KBM-7 (cell line): ENCODE measurements at regions not wholly inside any gene's neighbourhood (a gene's known extent, or its start where the extent isn't known, plus 50 kb on each side); places are given as distances from the start of the nearest gene placed in this dataset.

Source experiments
- DNase-seq: peaks from one replicate; pipeline ENCODE4 v3.0.0-alpha.2; 2015
- in situ Hi-C: fragments of 300-500 bp; cut with MboI; formaldehyde crosslinking; loops from 2 replicates; pipeline ENCODE4 v1.14.3; 2020; ENCODE audit warnings: low sequenced_read_pairs, low pct_unique_long_range_greater_than_20kb, mixed read lengths

DNA sequence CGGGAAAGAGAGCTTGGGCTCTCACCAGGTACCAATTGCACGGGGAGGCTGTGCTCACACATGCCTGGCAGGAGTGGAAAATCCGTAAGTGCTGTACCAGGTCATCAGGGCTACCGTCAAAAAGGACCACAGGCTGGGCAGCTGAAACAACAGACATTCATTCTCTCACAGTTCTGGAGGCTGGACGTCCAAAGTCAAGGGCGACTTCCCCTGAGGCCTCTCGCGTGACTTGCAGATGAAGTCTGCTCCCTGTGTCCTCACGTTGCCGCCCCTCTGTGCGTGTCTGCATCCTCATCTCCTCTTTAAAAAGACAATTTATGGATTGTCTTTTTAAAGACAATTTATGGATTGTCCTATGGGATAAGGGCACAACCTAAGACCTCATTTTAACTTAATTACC, 73.8 kb upstream of the FZD10 start:
- no peak for DNase-seq
- in situ Hi-C loops: no loop called here

DNA sequence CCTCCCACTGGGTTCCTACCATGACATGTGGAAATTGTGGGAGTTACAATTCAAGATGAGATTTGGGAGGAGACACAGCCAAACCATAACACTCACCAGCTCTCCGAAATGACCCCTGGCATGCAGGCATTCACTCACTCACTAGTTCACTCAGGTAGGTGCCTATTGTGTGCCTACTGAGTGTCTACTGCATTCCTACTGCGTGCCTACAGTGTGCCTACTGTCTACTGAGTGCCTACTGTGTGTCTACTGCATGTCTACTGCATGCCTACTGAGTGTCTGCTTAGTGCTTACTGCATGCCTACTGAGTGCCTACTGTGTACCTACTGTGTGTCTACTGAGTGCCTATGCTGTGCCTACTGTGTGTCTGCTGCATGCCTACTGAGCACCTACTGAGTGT, 71.7 kb upstream of the FZD10 start:
- DNase-seq: no peak
- in situ Hi-C loops: no loop called here

DNA sequence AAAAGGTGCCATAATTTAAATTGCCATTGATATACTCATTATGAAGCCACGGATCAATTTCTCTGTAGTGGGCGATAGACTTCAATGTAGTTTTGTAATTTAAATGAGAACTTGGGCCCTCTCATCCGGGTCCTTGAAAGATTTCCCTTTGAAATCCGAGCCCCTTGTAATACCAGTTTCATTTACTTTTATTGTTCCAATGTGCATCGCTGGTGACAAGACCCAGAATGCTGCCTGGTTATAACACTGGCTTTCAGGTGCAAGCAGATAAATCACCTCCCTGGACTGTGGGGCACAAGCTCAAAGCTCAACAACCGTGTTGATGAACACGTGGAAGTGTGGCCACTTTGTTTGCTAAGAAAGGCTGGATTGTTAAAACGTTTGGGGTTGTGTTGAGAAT, 68.9 kb upstream of the FZD10 start:
- no peak for DNase-seq
- in situ Hi-C loops: no loop called here

DNA sequence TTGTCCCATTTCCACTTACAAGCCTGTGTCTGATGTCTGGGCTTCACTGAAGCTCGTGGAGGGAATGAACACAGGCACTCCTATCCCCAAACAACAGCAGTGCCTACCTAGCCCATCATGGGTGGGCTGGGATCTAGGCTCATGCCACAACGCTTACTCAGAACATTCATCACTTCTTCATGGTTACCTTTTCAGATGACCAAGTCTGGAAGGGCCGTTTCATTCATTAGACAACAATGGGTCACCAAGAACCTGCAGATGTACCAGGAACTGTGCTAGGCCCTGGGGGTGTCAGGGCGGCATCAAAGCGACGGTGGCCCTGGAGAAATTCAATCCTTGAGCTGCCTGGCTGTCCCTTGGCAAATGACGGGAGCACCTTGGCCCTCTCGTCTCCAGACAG, 64.9 kb upstream of the FZD10 start:
- in situ Hi-C loops: no loop called here
- no peak for DNase-seq

DNA sequence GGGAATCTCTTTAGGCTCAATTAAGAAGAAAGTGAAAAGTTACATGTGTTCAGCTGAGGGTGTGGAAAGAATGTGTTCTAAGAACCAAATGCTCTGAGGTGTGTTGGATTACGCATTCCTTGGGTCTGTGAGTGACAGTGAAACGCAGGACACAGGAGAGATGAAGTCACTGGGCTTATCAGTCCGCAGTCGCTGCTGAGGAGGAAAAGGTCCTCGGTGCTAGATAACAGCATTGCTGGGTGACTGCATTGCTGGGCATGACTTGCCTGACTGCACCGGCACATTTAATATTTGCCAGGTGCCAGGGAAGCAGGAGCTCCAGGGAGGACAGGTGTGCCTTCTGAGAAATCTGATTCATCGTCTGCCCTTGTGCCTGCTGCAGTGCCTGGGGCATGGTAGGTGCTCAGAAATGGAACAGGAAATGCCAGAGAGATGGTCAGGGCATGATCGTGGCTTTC, 64.4 kb upstream of the FZD10 start:
- no peak for DNase-seq
- in situ Hi-C loops: no loop called here

DNA sequence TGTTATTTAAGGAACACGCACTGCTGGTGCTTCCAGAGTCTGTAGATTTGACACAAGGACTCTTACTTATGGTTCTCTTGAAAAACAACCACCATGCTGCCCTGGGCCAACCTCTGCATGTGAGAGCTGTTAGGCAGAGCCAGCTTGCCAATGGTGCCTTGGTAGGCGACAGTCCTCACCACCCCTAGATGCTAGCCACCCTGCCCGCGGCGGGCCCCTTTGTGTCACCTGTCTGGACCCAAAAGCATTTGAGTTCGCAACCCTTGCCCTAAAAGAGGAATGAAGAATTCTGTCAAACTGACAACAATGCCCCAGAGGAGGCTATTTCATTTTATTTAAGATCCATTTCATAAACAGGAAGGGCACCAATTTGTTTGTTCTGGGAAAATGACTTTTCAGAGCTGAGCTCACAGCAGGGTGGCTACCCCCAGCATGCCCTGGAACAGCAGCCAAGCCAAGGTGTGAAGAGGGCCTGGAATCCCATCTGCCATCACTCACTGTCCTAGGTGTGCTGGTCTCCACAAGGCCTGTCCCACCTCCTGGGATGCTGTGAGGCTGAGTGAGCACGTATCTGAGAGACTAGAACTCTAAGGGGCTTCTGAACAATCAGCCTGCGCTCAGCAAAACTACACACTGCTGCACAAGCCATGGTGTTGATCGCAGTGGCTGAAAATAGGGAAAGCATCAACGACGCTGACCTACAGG, 63.8 kb upstream of the FZD10 start:
- DNase-seq: no peak
- in situ Hi-C loops: no loop called here

DNA sequence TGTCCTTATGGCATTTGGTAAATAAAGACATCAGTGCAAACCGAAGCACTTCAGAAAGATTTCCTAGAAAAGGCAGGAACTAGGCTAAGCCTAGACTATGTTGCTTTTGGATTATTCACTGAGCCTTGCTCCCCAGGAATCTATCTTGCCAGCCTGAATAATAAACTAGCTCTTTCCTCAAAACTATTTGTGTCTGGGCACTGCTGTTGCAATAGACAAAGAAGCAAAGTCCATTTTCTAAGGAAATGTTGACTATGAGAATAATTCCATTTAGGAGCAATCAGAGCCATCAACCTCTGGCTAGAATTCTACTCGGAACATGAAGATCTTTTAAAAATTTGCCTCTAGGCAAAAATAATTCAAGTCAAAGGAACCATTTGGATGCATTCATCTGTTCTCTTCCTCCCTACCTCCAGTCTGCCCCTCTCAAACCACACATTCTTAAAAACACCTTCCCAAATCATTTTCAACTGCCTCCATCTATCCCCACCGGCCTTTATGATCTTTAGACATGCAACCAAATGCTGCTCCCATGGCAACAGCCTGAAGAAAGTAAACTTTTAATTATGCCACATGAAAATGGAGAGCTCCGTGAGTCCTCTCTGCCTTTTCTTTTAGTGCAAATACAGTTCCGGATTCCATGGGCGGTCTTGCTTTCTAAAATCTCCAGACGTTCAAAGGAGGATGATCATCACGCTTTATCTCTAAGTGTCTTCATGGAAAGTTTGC, 61.5 kb upstream of the FZD10 start:
- DNase-seq: no peak
- in situ Hi-C loops: no loop called here

DNA sequence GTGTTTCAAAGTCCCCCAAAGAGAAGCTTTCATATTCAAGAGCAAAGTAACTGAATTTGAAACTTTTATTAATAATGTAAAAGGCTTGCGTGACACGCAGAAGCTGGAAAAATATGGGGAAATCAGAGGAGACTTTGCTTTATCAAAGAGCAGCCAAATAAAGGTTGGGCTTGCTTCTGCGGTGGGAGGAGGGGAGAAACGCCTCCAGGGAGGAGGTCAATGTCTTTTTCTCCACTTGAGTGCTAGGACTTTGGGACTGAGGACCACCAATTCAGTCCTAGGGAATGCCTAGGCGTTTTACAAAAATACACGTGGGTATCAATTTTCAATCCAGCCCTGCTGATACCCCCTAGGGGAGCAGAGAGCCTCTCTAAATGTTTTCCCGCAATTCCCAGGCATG, 60.9 kb upstream of the FZD10 start:
- in situ Hi-C loops: no loop called here
- no peak for DNase-seq

DNA sequence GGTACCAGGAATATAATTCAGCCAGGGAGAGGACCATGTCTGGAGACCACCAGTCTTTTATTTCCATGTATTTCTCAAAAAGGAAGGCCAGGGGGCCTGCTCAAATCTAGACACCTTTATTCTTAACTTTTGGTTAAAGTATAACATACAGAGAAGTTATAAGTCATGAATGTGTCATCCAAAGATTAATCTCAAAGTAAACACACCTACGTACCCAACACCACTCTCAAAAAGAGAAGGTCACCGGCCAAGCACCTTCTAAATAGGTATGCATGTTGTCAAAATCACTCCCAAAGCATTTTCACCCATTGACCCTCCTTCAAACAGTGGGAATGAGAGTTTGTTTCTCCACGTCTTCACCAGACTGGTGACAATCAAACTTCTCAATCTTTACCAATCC, 60.0 kb upstream of the FZD10 start:
- no peak for DNase-seq
- in situ Hi-C loops: no loop called here

DNA sequence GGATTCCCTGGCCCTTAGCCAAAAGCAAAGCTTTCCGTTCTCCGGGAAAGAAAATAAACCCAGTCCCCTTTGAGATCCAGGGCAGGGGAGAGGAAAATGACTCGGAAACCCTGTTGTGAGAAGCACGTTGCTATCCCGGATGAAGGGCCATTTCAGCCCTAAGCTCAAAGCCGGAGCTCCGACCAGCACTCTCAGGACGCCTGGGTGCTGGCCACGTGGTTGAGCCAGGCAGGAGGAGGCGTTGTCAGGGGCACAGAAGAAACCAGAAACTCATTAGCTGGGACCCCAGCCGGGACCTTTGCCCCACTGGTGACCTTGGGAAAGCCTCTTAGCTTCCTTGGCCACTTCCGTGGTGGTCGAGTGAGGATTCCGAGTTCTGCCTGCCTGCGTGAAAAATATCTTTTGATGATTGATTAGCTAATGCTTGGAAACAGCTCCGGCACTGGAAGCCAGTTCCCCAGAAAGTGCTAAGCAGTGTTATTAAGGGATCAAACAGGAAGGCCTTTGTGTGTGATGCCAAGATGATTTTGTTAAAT, 57.6 kb upstream of the FZD10 start:
- DNase-seq: no peak
- in situ Hi-C loops: no loop called here

DNA sequence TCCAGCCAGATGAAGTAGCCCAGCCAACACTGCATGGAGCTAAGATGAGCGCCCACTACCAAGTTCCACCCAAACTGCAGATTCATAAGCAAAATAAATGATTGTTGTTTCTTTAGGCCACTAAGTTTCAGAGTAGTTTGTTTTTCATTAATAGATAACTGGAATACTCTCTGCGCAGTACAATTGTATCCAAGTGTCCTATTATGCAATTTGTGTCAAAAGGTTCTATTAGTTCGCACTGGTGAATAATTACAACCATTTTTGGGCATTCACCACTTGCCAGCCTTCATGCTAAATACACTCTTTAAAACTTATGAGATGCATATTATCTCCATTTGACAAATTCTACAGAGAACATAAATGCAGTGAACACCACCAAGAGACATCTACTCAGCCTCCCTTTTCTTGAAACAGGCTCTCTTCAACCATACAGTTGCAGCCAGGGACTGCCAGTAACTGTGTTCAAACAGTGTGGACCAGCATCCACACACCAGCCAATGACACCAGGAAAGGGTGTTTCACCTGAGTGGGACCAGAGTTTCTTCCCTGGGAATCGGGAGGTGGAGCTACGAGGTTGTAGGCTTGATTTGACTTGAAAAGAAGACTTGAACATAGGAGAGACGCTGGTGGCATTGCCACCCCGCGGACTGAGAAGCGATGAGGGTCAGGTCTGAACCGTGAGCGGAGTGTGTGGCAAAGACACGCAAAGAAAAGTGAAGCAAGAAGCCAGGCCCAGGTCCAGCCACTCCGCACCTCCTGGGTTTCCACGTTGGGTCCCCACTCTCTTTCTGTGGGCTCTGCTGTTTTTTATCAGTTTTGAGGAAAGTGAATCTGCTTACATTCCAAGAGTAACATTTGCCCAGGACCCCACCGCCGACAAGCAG, 53.0 kb upstream of the FZD10 start:
- DNase-seq: no peak
- in situ Hi-C loops: no loop called here

DNA sequence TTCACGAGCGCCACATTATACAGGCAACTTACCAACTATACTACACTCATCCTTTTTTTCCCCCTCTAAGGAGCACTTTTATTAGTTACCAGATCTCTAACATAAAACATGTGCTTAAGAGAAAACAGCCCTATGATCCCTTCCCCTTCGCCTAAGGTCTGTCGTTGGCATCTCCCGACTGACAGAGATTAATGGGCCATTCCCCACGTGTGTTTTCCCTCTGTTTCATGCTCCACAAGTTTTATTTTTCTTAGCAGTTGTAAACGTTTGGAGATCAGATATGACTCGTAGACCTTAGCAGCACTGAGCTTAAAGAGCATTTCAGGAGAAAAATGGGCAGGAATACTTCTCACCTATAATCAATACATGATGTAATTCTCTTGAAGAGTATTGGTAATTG, 51.4 kb upstream of the FZD10 start:
- no peak for DNase-seq
- in situ Hi-C loops: no loop called here

DNA sequence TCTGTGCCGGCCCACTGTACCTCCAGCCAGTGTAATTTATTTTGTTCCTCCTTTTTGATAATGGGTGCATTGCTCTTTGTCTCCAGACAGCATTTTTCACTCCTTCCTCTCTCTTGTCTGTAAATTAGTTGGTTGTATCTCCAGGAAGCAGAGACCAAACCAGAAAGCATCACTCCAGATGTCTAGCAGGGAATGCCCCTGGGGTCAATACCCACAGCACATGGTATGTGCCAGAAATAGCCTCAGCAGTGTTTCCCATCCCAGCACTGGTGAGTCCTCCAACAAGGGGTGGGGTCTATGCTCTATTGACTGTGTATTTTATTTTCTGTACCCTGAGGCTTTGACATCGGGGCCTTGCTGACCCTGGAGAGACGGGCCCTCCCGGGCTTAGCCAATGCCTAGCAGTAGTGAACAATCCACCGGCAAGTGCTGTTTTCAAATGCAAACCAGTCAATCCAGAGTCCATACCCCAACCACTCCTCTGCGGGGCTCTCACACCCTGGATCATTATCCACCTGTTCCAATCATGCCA, 50.2 kb upstream of the FZD10 start:
- in situ Hi-C loops: no loop called here

More for the DNA sequence above, 50.2 kb upstream of the FZD10 start:
- DNase-seq: no peak
